ENCODE measurements at regions not wholly inside any gene's neighbourhood (a gene's known extent, or its start where the extent isn't known, plus 50 kb on each side); places are given as distances from the start of the nearest gene placed in this dataset.

DNA sequence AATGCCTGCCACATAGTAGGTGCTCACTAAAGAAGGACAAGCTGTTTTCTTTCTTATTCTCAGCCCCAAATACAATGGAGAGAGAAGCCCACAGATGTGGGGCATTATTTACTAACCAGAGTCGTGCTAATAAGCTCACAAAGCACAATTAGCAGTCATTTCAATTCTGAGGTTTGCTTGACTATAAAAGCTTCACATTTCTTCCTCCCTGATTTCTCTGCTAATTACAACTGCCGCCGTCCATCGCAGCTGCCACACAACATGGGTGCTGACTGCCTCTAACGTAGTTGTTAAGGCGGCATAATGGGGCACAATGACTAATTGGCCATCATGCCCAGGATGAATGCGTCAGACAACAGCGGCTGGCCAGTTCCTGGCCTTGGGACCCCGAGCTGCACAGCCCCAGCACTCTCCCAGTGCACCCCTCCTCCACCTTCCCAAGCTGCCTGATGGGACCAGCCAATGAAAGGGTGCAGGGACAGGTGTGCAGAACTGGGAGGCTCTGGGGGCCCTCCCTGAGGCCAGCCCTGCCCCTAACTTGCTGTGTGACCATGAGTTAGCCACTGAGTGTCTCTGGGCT is 109.2 kb downstream of the CCT6B start:
- no peak overlapping the region for H3K18ac ChIP-seq (ENCODE audit: insufficient read length, low read depth, low read length)
- no peak overlapping the region for H3K4ac ChIP-seq (ENCODE audit: low read depth, low read length)
- Mint-ChIP-seq H3K27me3 (ENCODE audit: low read depth) (peaks cover 11% of the 10 kb centered on the region; the same call in 1 of the 2 replicates), H3K4me1 (peaks cover 9 to 36% of the 10 kb centered on the region in 2 experiments), H3K36me3 (ENCODE audit: insufficient read depth in 1 of 3, low read depth in 3 of 3) (no peaks in the 10 kb centered on the region), H3K4me3 (no peak overlapping the region), H3K27ac (no peak overlapping the region), H3K9me3 (no peaks in the 10 kb centered on the region)
- H2BK12ac ChIP-seq (ENCODE audit: insufficient read length, low read depth, low read length): no peak overlapping the region
- no peaks in the 10 kb centered on the region for H3K79me2 ChIP-seq (ENCODE audit: insufficient read depth, low read length)
- H3K56ac ChIP-seq (ENCODE audit: insufficient read length, low read depth, low read length): no peak overlapping the region
- no peaks in the 10 kb centered on the region for H3K9me3 ChIP-seq (ENCODE audit: control insufficient read depth, low read depth, low read length)
- no peak overlapping the region for H4K8ac ChIP-seq (replicated peaks; ENCODE audit: insufficient read length, low read depth, low read length)
- no peak overlapping the region for H2BK20ac ChIP-seq (ENCODE audit: low read depth, low read length, poor library complexity, severe bottlenecking)
- H4K5ac ChIP-seq (ENCODE audit: insufficient read length, low read depth, low read length): no peak overlapping the region
- no peak overlapping the region for H2BK15ac ChIP-seq (ENCODE audit: low read depth, low read length)
- WGBS (ENCODE audit: extremely low coverage, insufficient read length, low lambda C conversion rate): no CpG with 5 or more reads among the region's 9 CpGs
- H2AFZ ChIP-seq (ENCODE audit: low read length): no peak overlapping the region
- no peaks in the 10 kb centered on the region for H3K79me1 ChIP-seq (ENCODE audit: insufficient read depth, low read depth, low read length, poor library complexity, severe bottlenecking)
- no peak overlapping the region for H3T11ph ChIP-seq (ENCODE audit: low read length)
- H2BK120ac ChIP-seq (ENCODE audit: low read depth, low read length, poor library complexity, severe bottlenecking): no peak overlapping the region
- no peak for DNase-seq
- H2AK5ac ChIP-seq (ENCODE audit: insufficient read length, low read length): no peak overlapping the region
- no peak overlapping the region for H3K9ac ChIP-seq (ENCODE audit: extremely low read depth, insufficient read length, low read length)
- H4K91ac ChIP-seq (ENCODE audit: insufficient read length, low read depth, low read length): no peak overlapping the region
- H2BK5ac ChIP-seq (ENCODE audit: insufficient read length, low read length): no peak overlapping the region
- H3K27ac ChIP-seq (ENCODE audit: insufficient read length, low read depth, low read length): no peak overlapping the region
- no peaks in the 10 kb centered on the region for H3K27me3 ChIP-seq (ENCODE audit: insufficient read depth, low read length)
- TF ChIP-seq, protein P1, sequence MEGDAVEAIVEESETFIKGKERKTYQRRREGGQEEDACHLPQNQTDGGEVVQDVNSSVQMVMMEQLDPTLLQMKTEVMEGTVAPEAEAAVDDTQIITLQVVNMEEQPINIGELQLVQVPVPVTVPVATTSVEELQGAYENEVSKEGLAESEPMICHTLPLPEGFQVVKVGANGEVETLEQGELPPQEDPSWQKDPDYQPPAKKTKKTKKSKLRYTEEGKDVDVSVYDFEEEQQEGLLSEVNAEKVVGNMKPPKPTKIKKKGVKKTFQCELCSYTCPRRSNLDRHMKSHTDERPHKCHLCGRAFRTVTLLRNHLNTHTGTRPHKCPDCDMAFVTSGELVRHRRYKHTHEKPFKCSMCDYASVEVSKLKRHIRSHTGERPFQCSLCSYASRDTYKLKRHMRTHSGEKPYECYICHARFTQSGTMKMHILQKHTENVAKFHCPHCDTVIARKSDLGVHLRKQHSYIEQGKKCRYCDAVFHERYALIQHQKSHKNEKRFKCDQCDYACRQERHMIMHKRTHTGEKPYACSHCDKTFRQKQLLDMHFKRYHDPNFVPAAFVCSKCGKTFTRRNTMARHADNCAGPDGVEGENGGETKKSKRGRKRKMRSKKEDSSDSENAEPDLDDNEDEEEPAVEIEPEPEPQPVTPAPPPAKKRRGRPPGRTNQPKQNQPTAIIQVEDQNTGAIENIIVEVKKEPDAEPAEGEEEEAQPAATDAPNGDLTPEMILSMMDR (conservative IDR thresholded peaks at IDR 0.05): no peak
- H3K23ac ChIP-seq (ENCODE audit: insufficient read length, low read depth, low read length): no peak overlapping the region
- H3K4me2 ChIP-seq (ENCODE audit: insufficient read depth, insufficient read length, low read length): no peak overlapping the region
- no peak overlapping the region for H3K14ac ChIP-seq (ENCODE audit: insufficient read depth, low read length)
- no peaks in the 10 kb centered on the region for H3K23me2 ChIP-seq (ENCODE audit: insufficient read length, low read depth, low read length, poor library complexity, severe bottlenecking)
- no peaks in the 10 kb centered on the region for H4K20me1 ChIP-seq (ENCODE audit: control insufficient read depth, insufficient read depth, insufficient read length)
- H3K4me1 ChIP-seq (ENCODE audit: insufficient read depth, low read length): 0 out of 2 replicates have a peak, but pooled peaks cover 5% of the 10 kb centered on the region

All from H9 (cell line).